GM18499 (cell line): ENCODE measurements at regions not wholly inside any gene's neighbourhood (a gene's known extent, or its start where the extent isn't known, plus 50 kb on each side); places are given as distances from the start of the nearest gene placed in this dataset.

Experiments used
- ATAC-seq: cut with Tn5 transposase; IDR thresholded peaks from one replicate; pipeline ENCODE4 v1.9.1; 2021; ENCODE audit warnings: moderate number of reproducible peaks; ENCODE audit not compliant: insufficient read depth, unreplicated experiment

DNA sequence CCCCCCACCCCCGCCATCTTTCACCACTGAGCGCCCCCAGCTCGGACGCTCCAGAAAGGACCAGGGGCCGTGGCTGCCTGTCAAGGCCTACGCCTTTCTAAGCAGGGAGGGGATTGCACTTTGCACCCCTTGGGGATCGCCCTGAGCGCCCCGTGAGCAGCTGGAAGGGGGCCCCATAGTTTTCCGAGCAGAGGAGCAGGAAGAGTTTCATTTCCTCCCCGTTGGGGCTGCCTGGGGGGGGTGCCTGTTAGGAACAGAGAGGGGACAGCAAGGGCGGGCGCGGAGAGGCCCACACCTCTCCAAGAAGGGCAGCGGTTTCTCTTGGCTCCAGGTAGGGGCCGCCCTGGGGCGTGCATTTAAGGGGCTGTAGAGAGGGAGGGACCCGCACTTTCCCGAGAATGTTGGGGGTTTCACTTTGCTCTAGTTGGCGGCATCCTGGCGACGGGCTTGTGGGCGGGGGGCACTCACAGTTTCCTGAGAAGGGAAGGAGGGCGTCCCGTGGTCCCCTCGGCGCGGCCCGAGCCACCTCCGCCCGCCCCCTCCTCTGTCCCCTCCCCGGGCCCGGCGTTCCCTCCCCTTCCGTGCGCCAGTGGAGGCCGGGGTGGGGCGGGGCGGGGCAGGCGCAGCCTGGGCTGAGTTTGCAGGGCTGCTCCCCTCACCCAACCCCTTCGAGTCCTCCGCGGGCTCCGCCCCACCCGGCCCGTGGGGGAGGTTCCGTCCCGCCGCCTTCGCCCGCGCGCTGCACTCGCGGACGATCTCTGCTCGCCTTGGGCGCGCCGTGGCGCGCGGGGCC is 82.3 kb upstream of the CD99 start:
- peak; percentile 59 for ATAC-seq

GRCh38 chrX:2607113-2607512 is 84.0 kb upstream of the CD99 start:
- no peak for ATAC-seq

DNA sequence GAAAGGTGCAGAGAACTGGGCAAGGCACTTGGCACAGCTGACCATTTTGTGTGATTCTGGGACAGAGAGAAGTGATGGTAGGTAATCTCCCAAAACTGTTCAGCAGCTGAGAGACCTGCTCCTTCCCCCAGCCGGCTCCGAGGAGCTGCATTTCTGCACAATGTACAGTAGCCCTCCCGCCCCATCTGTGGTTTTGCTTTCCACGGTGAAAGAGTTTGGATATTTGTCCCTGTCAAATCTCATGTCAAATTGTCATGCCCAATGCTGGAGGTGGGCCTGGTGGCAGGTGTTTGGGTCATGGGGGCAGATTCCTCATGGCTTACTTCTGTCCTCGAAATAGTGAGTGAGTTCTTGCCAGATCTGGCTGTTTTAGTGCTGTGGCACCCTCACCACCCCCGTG is 90.5 kb upstream of the CD99 start:
- ATAC-seq = no peak

GRCh38 chrX:2596555-2597255 is 94.4 kb upstream of the CD99 start:
- ATAC-seq = no peak

- ATAC-seq = no peak
Observed at GRCh38 chrX:2596045-2596444, 95.0 kb upstream of the CD99 start.

- ATAC-seq = no peak
Observed at GRCh38 chrX:2595258-2595657, 94.5 kb upstream of the DHRSX start.

DNA sequence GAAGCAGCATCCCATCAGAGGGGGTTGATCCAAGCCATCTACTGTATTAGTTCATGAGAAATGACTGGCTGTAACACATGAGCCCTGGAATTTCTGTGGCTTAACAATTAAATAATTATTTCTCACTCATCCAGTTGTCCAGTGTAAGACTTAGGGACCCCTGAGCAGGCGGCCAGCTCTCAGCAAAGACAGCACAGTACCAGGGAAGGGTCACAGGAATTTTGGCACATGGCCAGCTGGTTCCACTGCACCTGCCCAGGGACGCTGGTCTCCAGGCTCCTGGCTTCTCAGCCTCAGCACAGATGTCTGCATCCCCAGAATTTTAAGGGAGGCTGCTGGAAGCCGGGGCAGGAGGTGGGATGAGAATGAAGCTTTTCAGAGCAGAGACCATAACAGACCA is 93.7 kb upstream of the DHRSX start:
- ATAC-seq = no peak

GRCh38 chrX:2592279-2592678 is 91.5 kb upstream of the DHRSX start:
- ATAC-seq = no peak

DNA sequence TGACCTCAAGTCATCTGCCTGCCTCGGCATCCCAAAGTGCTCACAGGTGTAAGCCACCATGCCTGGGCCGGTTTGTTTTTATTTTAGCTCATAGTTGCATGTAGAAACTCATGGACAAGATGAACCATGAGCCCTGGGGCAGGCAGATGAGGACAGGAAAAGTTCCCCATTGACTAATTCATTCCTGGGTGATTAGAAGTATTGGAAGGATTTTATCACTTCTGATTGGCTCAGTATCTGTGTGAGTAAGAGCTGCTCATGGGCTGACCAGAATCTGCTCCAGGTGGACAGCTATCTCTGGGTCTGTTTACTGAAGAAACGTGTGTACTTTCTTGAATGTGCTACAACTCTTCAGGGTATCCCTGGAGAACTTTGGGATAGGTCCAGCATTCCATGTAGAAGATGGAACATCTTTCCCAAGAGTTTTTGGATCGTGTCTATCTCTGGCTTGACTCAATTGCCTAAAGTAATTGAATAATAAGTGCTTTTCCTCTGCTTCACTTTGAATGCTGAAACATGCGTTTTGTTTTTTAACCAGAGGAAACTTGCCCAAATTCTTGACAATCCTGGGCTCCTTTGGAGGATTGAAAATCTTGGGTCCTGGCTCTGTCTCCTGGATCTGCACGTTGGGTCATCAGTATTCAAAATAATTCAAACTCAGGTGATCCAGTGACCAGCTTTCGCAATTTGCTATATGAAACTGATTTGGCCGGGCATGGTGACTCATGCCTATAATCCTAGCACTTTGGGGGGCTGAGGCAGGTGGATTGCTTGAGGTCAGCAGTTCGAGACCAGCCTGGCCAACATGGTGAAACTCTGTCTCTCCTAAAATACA is 88.6 kb upstream of the DHRSX start:
- no peak for ATAC-seq

DNA sequence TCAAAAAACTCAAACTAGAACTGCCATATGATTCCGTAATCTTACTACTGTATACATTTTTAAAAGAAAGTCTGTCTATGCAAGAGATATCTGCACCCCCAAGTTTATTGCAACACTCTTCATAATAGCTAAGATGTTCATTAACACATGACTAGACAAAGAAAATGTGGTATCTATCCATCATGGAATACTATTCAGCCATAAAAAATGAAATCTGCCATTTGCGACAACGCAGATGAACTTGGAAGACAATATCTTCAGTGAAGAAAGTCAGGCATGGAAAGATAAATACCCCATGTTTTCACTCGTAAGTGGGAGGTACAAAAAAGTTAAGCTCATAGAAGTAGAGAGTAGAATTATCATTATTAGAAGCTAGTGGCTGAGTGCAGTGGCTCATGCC is 87.3 kb upstream of the DHRSX start:
- no peak for ATAC-seq

DNA sequence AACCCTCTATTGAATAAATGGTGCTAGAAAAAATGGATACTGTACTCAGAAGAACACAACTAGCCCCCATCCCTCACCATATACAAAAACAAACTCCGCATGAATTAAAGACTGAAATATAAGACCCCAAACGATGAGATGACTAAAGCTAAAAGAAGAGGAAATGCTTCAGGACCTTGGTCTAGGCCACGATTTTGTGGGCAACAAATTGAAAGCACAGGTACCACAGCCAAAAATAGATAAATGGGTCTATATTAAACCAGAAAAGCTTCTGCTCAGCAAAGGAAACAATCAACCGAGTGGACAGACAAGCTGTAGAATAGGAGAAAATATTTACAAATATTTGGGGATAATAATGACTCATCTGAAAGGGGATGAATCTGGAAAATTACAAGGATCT is 86.4 kb upstream of the DHRSX start:
- ATAC-seq = no peak

- ATAC-seq = no peak
Observed at GRCh38 chrX:2585158-2585470, 84.3 kb upstream of the DHRSX start.

DNA sequence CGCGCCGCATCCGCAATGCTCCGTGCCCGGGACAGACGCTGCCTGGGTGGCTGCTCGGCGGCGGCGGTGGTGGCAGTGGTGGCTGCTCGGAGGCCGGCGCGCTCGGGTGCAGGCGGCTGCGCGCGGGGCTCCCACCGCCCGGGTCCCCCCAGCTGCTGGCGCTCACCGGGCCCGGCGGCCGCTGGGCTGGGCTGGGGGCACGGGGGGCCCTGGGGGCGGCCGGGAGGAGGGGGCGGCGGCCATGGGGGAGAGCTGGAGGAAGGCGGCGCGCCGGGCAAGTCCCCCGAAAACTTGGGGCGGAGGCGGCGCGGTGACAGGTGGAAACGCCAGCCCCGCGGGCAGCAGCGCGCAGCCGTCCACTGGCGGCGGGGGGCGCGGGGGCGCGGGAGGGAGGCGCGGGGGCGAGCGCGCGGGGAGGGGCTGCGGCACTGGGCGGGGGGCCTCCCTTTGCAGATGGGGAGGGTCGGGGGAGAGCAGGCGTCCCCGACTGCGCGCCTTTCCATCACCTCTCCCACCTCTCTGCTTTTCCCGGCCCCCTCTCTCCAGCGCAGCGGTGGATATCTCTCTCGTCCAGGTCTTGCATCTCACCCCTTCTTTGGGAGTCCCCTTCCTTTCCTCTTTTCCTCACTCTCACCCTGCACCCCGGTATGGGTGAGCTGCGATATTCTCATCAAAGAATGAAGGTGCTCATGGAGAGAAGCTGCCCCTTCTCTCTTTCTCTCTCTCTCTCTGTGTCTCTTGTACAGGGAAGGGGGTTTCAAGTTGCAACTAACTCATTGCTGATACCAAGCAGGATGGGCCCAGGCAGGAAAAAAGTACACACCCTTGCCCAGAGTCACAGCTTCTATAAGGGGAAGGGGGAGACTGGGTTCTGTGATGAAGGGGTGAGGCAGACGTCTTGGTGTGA is 83.7 kb upstream of the DHRSX start:
- no peak for ATAC-seq

GRCh38 chrX:2583194-2584162 is 82.7 kb upstream of the DHRSX start:
- no peak for ATAC-seq

GRCh38 chrX:2582667-2583066 is 81.9 kb upstream of the DHRSX start:
- no peak for ATAC-seq

- no peak for ATAC-seq
Observed at GRCh38 chrX:2581296-2581695, 80.5 kb upstream of the DHRSX start.

DNA sequence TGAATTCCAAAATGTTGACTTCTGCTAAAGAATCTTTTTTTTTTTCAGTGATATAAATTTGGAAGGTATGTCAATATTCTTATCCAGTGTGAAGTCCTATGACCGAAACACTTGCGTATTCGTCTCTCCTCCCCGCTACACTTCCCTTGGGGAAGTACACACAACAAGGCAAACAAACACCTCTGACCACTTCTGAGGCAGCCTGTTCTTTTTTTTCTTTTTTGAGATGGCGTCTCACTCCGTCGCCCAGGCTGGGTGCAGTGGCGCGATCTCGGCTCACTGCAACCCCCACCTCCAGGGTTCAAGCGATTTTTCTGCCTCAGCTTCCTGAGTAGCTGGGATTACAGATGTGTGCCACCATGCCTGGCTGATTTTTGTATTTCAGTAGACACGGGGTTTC is 78.1 kb upstream of the DHRSX start:
- ATAC-seq = no peak

DNA sequence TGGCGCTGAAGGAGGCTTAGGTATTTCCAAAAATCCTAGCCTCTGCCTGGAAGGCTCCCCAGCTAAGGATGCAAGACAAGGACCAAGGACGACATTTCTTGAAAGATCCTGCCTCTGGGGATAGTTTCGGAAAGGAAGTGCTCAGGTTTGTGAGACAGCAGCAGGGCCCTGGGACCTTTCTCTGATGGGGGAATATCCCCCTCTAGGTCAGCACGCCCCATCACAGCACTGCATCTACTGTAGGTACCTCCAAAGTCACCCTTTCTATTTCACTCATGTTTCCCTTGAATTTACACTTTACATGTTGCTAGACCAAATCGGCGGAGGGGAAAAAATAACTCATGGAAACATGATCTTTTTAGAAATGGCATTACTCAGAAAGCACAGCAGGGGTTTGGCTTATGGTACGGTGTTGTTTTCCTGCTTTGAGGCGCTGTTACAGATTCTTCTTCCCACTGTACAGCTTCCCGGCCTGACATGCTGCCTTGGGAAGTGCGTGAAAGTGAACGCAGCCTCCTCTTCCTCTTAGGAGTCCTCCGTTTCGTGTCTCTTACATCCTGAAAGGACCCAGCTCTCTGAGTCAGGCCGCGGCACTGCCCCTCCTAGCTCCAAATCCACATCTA is 77.2 kb upstream of the DHRSX start:
- ATAC-seq = no peak

DNA sequence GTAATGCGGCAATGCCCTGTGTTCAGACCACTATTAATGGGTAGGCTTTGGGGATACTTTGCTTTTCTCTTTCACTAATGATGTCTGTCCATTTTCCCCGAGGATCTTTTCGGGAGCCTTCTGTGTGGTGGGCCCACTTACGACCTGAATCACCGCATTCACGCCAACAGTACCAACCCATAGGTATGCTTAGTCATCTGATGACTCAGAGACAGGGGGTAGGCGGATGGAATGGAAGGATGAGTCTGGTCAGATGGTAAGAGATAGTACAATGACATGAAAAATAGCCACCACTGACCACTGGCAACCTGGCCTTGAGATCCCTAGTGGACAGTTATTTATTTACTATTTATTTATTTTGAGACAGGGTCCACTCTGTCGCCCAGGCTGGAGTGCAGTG is 76.0 kb upstream of the DHRSX start:
- no peak for ATAC-seq
